GM21528 (cell line): ENCODE measurements at regions not wholly inside any gene's neighbourhood (a gene's known extent, or its start where the extent isn't known, plus 50 kb on each side); places are given as distances from the start of the nearest gene placed in this dataset.

Source experiments
- ATAC-seq: cut with Tn5 transposase; IDR thresholded peaks from one replicate; pipeline ENCODE4 v1.9.1; 2021; ENCODE audit warnings: mild to moderate bottlenecking, moderate library complexity; ENCODE audit not compliant: unreplicated experiment, low FRiP score

DNA sequence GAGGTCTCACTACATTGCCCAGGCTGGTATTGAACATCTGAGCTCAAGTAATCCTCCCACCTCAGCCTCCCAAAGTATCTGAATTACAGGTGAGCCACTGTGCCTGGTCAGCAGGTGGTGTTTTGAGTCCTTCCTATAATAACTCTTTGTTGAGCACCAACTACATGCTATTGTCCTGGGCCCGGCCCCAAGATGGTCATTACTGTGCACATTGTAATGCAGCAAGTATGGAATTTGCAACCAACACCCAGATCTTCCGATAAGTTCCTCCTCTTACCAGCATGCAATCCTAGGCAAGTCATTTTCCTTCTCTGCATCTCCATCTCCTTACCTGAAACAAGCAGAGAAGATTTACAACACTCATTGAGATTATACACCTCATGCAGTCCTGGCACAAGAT is 510.3 kb upstream of the KLF4 start:
- ATAC-seq = no peak

DNA sequence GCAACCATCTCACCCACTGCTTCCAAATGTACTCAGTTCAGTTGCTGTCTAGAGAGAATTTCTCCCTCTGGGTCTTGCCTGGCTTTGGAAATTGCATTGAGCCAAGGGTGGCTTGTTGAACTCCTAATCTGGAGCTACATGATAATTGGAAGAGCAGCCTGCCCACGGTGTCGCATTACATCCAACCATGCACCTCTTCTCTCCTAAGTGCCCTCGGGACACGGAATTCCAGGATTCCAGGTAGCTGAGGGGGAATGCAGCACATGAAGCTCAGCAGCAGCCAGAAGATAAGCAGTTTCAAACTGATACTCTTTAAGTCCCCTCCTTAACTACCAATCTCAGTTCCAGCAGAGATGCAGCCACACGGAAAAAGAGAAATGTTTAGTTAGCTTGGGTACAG is 509.4 kb upstream of the KLF4 start:
- no peak for ATAC-seq

GRCh38 chr9:107994648-107995047 is 505.1 kb upstream of the KLF4 start:
- no peak for ATAC-seq

DNA sequence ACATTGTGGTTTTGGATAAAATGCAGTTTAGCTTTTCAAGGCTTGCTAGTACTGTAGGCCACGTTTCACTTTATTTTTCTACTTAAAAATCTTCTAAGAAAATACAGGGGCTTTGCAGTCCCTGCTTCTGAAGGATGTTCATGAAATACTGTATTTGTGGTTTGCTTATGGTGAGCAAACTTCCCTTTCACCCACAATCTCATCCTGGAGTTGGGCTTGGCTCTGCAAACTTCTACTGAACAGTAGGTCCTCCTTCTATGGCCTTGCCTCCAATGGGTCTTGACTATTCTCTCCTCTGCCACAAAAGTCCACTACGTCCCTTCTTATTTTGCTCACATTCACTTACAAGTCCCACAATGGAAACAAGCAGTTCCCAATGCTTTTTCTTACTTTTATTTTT is 502.7 kb upstream of the KLF4 start:
- ATAC-seq = no peak

GRCh38 chr9:107991581-107991980 is 502.0 kb upstream of the KLF4 start:
- no peak for ATAC-seq

GRCh38 chr9:107989544-107989943 is 500.0 kb upstream of the KLF4 start:
- ATAC-seq = no peak

DNA sequence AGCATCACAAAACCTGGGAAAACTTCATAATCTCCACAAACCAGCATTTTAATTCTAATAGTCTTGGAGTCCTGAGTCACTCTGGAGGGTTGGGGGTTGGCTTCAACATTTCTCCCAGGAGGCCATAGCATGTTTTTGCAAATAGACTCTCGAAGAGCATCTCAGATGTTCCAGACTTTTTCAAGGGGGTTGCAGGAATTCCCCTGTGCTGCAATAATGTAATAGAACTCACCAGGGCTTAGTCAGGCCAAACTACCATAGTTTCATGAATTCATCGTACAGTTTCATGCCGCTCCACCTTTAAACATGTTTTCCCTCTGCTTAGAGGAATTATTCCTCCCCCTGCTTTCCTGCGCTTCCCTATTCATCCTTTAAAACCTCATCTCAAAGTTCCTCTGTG is 499.5 kb upstream of the KLF4 start:
- ATAC-seq = no peak

- ATAC-seq = no peak
These were observed 495.4 kb upstream of the KLF4 start for GRCh38 chr9:107984956-107985355.

- ATAC-seq = no peak
These were observed 494.2 kb upstream of the KLF4 start for GRCh38 chr9:107983762-107984161.

DNA sequence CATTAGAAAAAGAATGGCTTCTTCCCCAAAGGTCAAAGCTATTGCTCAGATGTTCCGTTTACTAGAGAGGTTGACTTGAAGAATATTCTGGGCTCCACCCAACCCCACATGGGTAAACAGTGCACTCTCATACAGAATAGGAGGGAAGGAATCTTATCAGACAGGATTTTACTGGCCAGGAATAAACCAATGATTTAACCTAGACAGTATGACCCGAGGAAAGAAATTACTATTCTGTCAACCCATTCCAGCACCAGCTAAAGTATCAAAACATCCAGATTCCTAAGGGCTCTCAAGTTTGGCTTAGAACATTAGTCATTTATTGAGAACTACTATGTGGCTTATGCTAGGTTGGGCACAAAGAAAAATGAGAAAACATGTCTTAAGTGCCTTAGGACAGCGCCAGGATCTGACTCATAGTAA is 493.6 kb upstream of the KLF4 start:
- no peak for ATAC-seq

DNA sequence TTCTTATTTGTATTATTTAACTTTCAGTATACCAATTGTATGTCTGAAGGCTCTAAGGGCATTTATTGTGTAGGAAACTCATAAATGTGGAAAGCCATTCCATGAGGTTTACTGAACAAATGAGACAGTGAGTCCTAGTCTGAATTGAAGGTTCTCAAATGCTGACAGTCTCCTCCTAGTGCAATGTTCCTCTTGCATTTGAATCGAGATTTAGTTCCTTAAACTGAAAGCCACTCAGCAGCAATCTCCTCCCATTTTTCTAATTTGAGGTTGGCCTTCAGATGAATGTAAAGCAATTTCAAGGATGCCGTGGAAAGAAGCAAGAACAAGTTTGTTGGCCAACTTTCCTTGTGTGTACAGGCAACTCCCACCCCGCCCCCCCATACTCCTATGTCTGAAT is 493.2 kb upstream of the KLF4 start:
- ATAC-seq = no peak

DNA sequence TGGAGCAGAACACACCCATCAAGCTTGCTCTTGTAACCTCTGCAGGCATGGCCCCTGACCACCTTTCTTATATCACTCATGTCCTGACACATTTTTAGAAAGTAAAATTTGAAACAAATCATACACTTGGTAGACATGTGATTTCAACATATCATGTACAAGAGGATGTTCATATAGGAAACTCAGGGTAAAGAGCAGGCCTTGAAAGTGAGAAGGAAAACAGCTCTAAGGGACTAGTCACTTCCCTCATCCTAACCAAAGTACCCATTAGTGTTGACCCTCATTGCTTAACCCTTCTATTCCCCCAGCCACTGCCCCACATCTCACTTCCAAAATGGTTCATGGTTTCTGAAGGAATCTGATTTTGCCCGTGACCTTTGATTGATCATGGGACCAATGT is 492.4 kb upstream of the KLF4 start:
- no peak for ATAC-seq

- ATAC-seq = no peak
These were observed 491.4 kb upstream of the KLF4 start for GRCh38 chr9:107980984-107981383.

DNA sequence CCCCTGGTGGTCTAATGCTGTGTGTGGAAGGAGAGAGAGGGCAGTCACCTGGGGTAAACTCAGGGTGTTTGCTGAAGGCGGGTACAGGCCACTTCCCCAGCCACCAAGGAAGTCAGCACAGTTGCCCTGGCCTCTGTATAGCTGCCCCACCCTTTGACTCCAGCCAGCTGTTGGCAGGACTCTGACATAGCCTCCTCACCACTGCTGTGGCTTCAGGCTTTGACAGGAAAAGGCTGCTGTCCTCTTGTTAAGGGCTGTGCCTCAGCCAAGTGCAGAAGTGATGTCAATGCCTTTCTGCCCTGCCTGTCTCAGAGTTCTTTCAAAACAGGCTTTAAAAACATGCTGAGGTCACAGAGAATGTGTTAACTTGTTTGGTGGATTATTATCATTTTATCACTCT is 487.2 kb upstream of the KLF4 start:
- ATAC-seq = no peak

DNA sequence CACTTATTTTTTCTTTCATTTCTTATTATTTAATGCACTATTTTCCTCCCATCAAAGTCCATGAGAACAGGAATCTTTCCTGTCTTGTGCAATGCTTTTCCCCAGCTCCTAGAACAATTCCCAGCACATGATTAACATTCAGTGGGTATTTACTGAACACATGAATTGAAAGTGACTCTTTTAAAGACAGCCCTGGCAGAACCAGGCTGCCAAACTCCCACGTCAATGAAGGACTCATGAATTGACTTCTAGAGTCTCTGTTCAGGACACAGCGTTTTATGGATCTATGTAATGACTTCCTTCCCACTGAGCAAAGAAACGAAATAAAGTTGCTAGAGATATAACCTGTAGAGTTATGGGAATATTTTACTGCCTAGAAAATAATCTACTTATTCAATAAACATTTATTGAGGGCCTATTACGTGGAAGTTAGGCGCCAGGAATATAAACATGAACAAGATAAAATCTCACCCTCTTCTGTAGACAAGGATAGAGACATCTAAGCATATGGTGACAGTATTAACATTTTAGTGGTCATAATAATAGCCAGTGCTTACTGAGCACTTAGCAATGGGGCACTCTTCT is 485.9 kb upstream of the KLF4 start:
- no peak for ATAC-seq

GRCh38 chr9:107973451-107973850 is 483.9 kb upstream of the KLF4 start:
- no peak for ATAC-seq

DNA sequence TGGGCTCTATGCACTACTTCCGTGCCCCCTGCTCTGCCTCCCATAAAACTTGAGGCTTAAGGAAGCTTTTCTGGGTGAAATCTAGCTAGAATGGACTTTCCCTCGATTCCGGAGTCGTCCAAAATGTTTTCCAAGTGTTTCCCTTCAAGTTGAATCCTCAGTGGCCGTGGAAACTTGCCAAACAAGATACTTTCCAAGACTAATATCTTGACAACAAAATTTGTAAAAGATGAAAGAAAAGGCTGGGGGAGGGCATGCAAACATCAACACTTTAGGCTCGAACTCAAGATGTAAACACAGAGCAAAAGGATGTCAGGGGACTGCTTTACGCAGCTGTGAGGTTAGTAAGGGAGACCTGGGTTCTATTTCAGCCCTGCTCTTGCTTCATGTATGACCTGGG is 482.8 kb upstream of the KLF4 start:
- ATAC-seq = no peak

GRCh38 chr9:107971241-107971640 is 481.7 kb upstream of the KLF4 start:
- no peak for ATAC-seq

- ATAC-seq = no peak
These were observed 481.2 kb upstream of the KLF4 start for GRCh38 chr9:107970726-107971125.

- no peak for ATAC-seq
These were observed 480.2 kb upstream of the KLF4 start for GRCh38 chr9:107969727-107970126.

- ATAC-seq = no peak
These were observed 479.6 kb upstream of the KLF4 start for GRCh38 chr9:107969141-107969540.

GRCh38 chr9:107963246-107963645 is 473.7 kb upstream of the KLF4 start:
- no peak for ATAC-seq

DNA sequence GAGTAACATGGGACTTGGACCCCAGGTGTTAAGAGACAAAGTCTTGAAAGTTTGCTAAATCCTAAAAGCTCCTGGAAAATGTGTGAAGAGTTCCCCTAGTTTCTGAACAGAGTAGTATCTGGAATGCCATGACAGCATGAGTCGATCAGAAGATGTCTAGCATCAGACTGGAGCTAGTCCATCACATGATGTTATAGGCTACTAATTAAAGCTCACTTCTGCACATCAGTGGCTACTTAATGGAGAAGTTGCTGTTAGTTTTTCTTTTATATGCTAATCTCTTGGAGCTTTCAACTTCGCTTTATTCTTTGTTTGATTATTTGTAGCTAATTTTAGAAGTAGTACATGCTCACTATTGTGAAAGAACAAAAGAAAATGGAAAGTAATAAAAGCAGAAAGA is 471.3 kb upstream of the KLF4 start:
- no peak for ATAC-seq
